Vagina (tissue), 2 donors: ENCODE measurements at regions not wholly inside any gene's neighbourhood (a gene's known extent, or its start where the extent isn't known, plus 50 kb on each side); places are given as distances from the start of the nearest gene placed in this dataset.

Source experiments
- DNase-seq, 2 donors: peaks; one replicate each; pipeline ENCODE4 v3.0.0-alpha.2; 2017; ENCODE audit errors: extremely low spot score in 2 of 2
- H3K27ac ChIP-seq: fragments of 200-600 bp; sonication (generic); one replicate; pipeline ENCODE4 v1.5.1; 2019
- H3K27me3 ChIP-seq: fragments of 200-600 bp; sonication (generic); one replicate; pipeline ENCODE4 v1.5.1; 2019
- H3K36me3 ChIP-seq, 2 donors: fragments of 200-600 bp; sonication (generic); one replicate each; pipeline ENCODE4 v1.5.1; 2017 to 2019
- H3K4me1 ChIP-seq: fragments of 200-600 bp; sonication (generic); one replicate; pipeline ENCODE4 v1.5.1; 2019
- H3K4me3 ChIP-seq, 2 donors: fragments of 200-600 bp; sonication (generic); 1 replicate in 1 of 2; 2 replicates in 1 of 2; pipeline ENCODE4 v1.5.1; 2016 to 2019
- H3K9me3 ChIP-seq: fragments of 200-600 bp; sonication (generic); one replicate; pipeline ENCODE4 v1.5.1; 2019
- CTCF ChIP-seq, 3 experiments: fragments of 450-650 bp in 2 of 3; fragments of 200-600 bp in 1 of 3; sonication (generic) in 1 of 3; IDR thresholded peaks; one replicate each; pipeline ENCODE4 v1.5.1; 2017 to 2019; ENCODE audit warnings: antibody characterized with exemption in 3 of 3, mild to moderate bottlenecking in 2 of 3, moderate library complexity in 2 of 3
- POLR2A ChIP-seq, 2 donors: fragments of 450-650 bp; IDR thresholded peaks; one replicate each; pipeline ENCODE4 v1.6.1; 2017; ENCODE audit warnings: antibody characterized with exemption in 2 of 2, mild to moderate bottlenecking in 2 of 2, moderate library complexity in 2 of 2
- POLR2AphosphoS5 ChIP-seq, 2 donors: sonication (generic); formaldehyde crosslinking; IDR thresholded peaks; one replicate each; pipeline ENCODE4 v1.9.0; 2017; ENCODE audit warnings: antibody characterized with exemption in 2 of 2, mild to moderate bottlenecking in 2 of 2, low read depth in 1 of 2; ENCODE audit not compliant: insufficient read depth in 1 of 2
- intact Hi-C: fragments of 100-400 bp; cut with DNase I; formaldehyde crosslinking; loops from one replicate; pipeline ENCODE4 v1.15.1; 2023

GRCh38 chr13:44758630-44759383 lies 182.7 kb upstream of the TSC22D1 start:
- no peaks in the 10 kb centered on the region for H3K9me3 ChIP-seq
- peak overlapping the region; percentile 73 for H3K27ac ChIP-seq
- no peak for TF ChIP-seq POLR2A (IDR thresholded peaks at IDR 0.05)
- no peaks in the 10 kb centered on the region for H3K27me3 ChIP-seq
- H3K4me1 ChIP-seq = peaks cover 9% of the 10 kb centered on the region
- intact Hi-C loops = no loop called here
- DNase-seq = no peak
- no peaks in the 10 kb centered on the region for H3K36me3 ChIP-seq
- H3K4me3 ChIP-seq = no peak overlapping the region

GRCh38 chr13:44757671-44758070 lies 181.5 kb upstream of the TSC22D1 start:
- intact Hi-C loops = no loop called here
- H3K4me3 ChIP-seq = no peak overlapping the region
- no peak overlapping the region for H3K27ac ChIP-seq
- no peak for DNase-seq
- TF ChIP-seq POLR2A (IDR thresholded peaks at IDR 0.05) = no peak
- TF ChIP-seq CTCF (IDR thresholded peaks at IDR 0.05) = no peak
- no peaks in the 10 kb centered on the region for H3K36me3 ChIP-seq
- no peaks in the 10 kb centered on the region for H3K27me3 ChIP-seq
- H3K4me1 ChIP-seq = no peaks in the 10 kb centered on the region
- H3K9me3 ChIP-seq = no peaks in the 10 kb centered on the region

- Histone ChIP-seq H3K27me3 (no peaks in the 10 kb centered on the region), H3K36me3 (no peaks in the 10 kb centered on the region), H3K4me3 (no peak overlapping the region), H3K4me1 (no peaks in the 10 kb centered on the region), H3K9me3 (no peaks in the 10 kb centered on the region), H3K27ac (no peak overlapping the region)
- intact Hi-C loops = no loop called here
- TF ChIP-seq CTCF (IDR thresholded peaks at IDR 0.05) (no peak), POLR2AphosphoS5 (IDR thresholded peaks at IDR 0.05; ENCODE audit: insufficient read depth in 1 of 2, low read depth in 1 of 2) (peak in 1 of 2 donors; percentile 12)
- no peak for DNase-seq
Observed at GRCh38 chr13:44756276-44756810, 180.2 kb upstream of the TSC22D1 start.

- Histone ChIP-seq H3K36me3 (no peaks in the 10 kb centered on the region), H3K4me3 (no peak overlapping the region), H3K9me3 (no peaks in the 10 kb centered on the region), H3K27ac (no peak overlapping the region), H3K4me1 (no peaks in the 10 kb centered on the region), H3K27me3 (no peaks in the 10 kb centered on the region)
- intact Hi-C loops = no loop called here
- no peak for TF ChIP-seq CTCF (IDR thresholded peaks at IDR 0.05)
- TF ChIP-seq POLR2A (IDR thresholded peaks at IDR 0.05) = no peak
- TF ChIP-seq POLR2AphosphoS5 (IDR thresholded peaks at IDR 0.05; ENCODE audit: insufficient read depth in 1 of 2, low read depth in 1 of 2) = no peak
- DNase-seq = no peak
Observed at GRCh38 chr13:44755872-44756271, 179.7 kb upstream of the TSC22D1 start.

- H3K4me3 ChIP-seq = no peak overlapping the region
- intact Hi-C loops = no loop called here
- no peak overlapping the region for H3K27ac ChIP-seq
- TF ChIP-seq CTCF (IDR thresholded peaks at IDR 0.05) (no peak), POLR2A (IDR thresholded peaks at IDR 0.05) (no peak), POLR2AphosphoS5 (IDR thresholded peaks at IDR 0.05; ENCODE audit: insufficient read depth in 1 of 2, low read depth in 1 of 2) (no peak)
- H3K9me3 ChIP-seq = no peaks in the 10 kb centered on the region
- no peak for DNase-seq
- H3K36me3 ChIP-seq = no peaks in the 10 kb centered on the region
- no peaks in the 10 kb centered on the region for H3K27me3 ChIP-seq
- H3K4me1 ChIP-seq = no peaks in the 10 kb centered on the region
Observed at GRCh38 chr13:44752164-44752563, 176.0 kb upstream of the TSC22D1 start.
